ENCODE measurements at regions not wholly inside any gene's neighbourhood (a gene's known extent, or its start where the extent isn't known, plus 50 kb on each side); places are given as distances from the start of the nearest gene placed in this dataset.
"Not testable (repeated sequence)": the region's sequence is repeated elsewhere in the genome, so short reads cannot be mapped to it uniquely, and the experiment has no call there.

DNA sequence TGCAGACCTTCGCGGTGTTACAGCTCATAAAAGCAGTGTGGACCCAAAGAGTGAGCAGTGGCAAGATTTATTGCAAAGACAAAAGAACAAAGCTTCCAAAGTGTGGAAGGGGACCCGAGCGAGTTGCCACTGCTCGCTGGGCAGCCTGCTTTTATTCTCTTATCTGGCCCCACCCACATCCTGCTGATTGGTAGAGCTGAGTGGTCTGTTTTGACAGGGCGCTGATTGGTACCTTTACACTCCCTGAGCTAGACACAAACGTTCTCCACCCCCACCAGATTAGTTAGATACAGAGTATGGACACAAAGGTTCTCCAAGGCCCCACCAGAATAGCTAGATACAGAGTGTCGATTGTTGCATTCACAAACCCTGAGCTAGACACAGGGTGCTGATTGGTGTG lies 156.2 kb upstream of the GIMD1 start:
- not testable (repeated sequence) for DNase-seq (ENCODE audit: low spot score)

GRCh38 chr4:106522839-106523238 lies 154.3 kb upstream of the GIMD1 start:
- DNase-seq (ENCODE audit: low spot score), result no peak

DNA sequence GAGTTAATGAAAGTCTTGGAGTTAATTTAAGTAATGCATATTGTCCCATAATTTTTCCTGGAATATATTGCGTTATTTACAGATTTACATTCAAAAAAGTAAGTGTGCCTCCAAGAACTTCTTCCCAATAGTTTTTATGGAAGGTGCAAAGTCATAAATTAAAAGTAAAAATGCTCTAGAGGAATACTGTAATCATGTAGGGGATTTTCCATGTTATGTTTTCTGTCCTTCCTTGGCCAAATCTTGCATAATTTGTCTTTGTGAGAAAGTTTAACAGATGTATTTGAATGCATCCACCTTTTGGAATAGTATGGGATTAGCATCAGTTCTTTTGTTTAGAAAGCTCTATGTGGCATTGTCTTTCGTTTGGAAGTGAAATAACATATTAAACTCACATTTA lies 144.1 kb upstream of the GIMD1 start:
- no peak for DNase-seq (ENCODE audit: low spot score)

GRCh38 chr4:106507440-106507839 lies 138.9 kb upstream of the GIMD1 start:
- DNase-seq (ENCODE audit: low spot score), result no peak

DNA sequence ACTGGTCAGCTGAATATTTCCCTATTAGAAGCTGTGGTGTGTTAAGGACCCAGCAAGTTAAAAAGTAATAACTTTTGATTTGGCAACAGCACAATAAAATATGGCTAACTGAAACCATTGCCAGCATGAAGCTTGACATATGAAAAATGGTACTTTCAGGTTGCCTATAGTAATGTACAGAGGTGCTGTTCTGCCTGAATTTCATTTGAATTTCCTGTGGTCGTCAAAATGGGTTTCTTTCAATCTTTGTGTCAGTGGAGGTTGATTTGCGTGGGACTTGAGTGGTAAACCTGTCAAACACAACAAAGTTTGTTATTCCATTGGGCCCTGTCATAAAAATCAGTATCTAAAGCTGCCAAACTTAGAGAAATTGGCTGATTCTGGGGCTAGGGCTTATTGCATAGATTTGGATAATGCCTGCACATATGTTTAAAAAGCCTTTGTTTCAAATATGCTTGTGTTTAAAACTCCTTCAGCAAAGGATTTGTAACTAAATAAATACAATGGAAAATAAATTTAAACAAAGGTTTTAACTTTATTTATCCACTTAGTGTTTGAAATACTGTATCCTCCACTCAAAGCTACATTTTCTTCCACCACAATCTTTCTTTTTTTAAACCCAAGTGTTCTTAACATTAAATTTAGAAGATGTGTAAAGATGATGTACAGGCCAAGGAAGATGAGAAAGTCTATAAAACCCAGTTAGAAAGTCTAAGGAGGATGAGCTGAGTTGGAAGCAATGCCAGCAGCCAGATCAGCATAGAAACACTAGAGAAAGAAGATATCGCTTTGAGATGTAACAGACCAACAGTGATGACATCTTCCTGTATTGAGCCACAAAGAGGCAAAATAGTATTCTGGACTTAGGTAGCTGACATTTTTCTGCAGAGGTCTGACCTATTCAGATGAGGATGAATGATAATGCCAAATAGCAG lies 134.8 kb upstream of the GIMD1 start:
- DNase-seq (ENCODE audit: low spot score), result no peak

- DNase-seq (ENCODE audit: low spot score), result peak; percentile 50
Measured at GRCh38 chr4:106502106-106502699, 133.6 kb upstream of the GIMD1 start.

GRCh38 chr4:106497271-106497670 lies 128.7 kb upstream of the GIMD1 start:
- no peak for DNase-seq (ENCODE audit: low spot score)

DNA sequence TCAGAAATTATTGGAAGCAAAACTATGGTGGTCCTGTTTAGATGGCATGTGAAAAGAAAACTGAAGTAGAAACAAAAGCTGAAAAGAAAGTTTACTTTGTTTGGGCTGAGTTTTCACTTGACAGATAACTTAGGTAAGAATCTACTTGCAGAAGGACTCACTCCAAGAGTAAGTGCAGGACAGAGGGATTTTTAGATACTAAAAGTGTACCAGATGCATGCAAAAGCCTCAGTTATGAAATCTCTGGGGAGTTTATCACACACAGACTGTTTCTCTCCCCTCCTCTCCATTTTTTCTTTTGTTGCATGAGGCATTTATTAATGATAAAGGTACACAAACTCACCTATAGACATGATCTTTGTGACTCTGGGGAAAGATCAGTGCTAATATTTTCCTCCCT lies 127.5 kb upstream of the GIMD1 start:
- no peak for DNase-seq (ENCODE audit: low spot score)

DNA sequence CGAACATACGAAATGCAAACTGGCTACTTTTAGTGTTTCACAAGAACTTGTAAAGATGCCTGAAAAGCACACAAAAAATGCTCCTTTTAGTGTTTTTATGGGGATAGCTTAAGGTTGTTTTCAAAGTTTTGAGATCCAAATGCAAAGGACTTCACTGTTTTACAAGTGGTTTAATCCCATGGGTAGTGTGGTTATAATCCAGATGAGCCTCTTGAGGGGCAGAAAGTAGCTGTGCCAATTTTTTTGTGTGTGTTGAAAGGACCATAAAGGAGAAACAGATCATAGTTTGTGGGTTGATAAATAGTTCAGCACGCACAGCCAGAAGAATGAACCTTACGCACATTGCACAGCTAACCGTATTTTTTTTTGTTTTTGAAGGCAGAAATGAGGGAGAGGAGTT lies 126.9 kb upstream of the GIMD1 start:
- no peak for DNase-seq (ENCODE audit: low spot score)

- no peak for DNase-seq (ENCODE audit: low spot score)
Measured at GRCh38 chr4:106494066-106494465, 125.5 kb upstream of the GIMD1 start.

GRCh38 chr4:106493086-106493485 lies 124.5 kb upstream of the GIMD1 start:
- DNase-seq (ENCODE audit: low spot score), result no peak

- DNase-seq (ENCODE audit: low spot score), result no peak
Measured at GRCh38 chr4:106486533-106486932, 118.0 kb upstream of the GIMD1 start.

- no peak for DNase-seq (ENCODE audit: low spot score)
Measured at GRCh38 chr4:106481801-106482200, 113.2 kb upstream of the GIMD1 start.

- DNase-seq (ENCODE audit: low spot score), result no peak
Measured at GRCh38 chr4:106478152-106478551, 109.6 kb upstream of the GIMD1 start.

DNA sequence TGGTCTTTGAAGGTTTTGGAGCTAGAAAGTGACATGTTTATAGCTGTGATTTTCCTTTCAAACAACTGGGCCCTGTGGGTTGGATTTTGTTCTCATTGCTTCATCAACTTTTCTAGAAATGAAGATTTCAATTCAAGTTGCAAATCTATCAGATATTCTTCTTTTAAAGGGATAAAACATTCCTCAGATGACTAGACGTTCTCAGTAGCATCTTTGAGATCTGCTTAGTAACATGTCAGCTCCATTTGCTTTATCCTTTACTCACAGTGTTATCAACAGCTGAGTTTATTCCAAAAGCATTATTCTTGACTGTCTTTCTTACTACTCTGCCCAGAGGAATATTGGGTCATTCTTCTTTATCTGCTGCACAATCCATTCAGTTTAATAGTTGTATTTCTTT lies 108.2 kb upstream of the GIMD1 start:
- no peak for DNase-seq (ENCODE audit: low spot score)

DNA sequence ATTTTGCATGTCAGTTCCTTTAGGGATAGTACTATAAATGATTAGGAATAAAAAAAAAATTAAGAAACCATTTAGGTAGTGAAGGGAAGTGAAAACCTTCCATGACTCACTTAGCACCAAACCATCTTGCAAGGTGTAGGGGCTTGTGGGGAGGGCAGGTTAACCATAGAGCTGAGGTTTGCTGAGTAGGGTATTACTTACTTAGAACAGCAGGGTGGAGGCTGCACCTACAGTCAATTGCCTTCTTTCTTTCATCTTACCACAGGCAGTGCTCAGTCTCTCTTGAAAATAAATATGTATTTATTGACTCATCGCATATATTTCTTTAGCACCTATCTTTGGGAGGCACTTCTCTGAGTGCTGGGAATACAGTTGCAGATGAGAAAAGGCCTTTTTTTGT lies 104.9 kb upstream of the GIMD1 start:
- DNase-seq (ENCODE audit: low spot score), result no peak

DNA sequence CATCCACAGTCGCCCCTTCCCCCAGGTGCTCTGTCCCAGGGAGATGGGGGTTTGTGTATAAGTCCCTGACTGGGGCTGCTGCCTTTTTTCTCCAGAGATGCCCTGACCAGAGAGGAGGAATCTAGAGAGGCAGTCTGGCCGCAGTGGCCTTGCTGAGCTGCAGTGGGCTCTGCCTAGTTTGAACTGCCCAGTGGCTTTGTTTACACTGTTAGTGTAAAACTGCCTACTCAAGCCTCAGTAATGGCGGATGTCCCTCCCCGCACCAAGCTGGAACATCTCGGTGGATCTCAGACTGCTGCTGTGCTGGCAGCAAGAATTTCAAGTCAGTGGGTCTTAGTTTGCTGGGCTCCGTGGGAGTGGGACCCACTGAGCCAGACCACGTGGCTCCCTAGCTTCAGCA lies 102.6 kb upstream of the GIMD1 start:
- no peak for DNase-seq (ENCODE audit: low spot score)

DNA sequence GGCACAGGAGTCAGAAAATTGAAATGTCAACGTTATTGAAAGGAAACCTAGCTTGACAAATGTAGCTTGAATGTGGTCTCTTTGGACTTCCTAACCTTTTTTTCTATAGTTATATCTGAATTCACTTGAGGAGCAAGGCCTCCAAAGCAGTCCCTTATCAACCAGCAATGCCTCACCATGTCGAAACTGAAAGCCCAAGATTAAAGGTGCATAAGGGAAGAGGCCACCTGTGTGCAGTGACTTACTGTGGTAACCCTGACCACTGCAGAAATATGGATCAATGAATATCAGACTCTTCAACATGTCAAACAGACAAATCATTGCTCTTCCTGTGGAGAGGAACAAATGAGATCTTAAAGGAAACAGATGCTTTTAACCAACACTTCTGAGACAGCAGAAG lies 95.0 kb upstream of the GIMD1 start:
- DNase-seq (ENCODE audit: low spot score), result no peak

GRCh38 chr4:106454581-106454980 lies 86.0 kb upstream of the GIMD1 start:
- no peak for DNase-seq (ENCODE audit: low spot score)

GRCh38 chr4:106454021-106454420 lies 85.4 kb upstream of the GIMD1 start:
- DNase-seq (ENCODE audit: low spot score), result no peak

DNA sequence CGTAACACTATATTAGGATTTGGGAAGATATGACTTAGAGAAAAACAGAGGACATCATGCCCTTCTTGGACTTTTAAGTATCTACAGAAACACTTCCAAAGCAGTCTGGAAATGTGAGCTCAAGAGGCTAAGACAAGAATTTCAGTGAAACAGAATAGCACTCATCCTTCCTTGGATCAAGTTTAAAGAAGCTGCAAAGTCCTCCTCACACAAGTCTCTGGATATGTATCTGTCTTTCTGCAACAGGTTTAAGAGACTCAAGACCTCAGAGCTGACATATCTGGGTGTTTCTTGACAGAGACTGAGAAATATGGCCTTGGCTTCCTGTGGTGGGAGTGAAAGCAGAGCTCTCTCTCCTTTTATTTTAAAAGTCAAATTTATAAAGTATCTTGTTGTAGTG lies 82.5 kb upstream of the GIMD1 start:
- no peak for DNase-seq (ENCODE audit: low spot score)

- DNase-seq (ENCODE audit: low spot score), result no peak
Measured at GRCh38 chr4:106450249-106450648, 81.7 kb upstream of the GIMD1 start.

DNA sequence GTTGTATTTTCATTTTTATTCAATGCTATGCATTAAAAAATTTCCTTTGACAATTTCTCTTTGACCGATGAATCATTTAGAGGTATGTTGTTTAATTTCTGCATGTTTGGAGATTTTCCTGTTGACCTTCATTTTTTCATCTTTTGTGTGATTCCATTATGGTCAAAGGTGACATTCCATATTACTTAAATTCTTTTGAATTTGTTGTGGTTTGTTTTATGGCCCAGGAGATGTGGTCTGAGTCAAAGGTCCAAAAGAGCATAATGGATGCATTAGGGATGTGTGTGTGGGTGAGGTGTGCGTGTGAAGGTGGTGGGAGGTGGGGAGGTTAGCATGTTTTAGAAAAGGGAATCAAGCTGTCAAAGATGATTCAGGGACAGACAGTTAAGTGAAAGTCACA lies 76.0 kb upstream of the GIMD1 start:
- no peak for DNase-seq (ENCODE audit: low spot score)

DNA sequence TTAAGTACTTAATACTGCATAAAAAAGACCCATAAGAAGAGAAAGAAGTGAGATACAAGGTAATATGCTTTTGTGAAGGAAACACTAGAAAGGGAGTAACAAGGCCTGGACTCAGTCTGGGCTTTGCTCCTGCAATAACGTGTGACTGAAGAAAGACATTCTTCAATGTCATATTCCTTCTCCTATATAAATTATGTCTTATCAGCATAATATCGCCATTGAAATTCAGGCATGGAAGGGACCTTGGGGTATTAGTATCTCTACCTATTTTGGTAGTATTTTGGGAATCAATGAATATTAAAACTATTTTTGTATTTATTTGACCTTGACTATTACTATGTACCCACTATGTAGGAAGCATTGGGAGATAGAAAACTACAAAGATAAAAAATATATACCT lies 62.2 kb upstream of the GIMD1 start:
- no peak for DNase-seq (ENCODE audit: low spot score)

All from cerebellar cortex (tissue), 1 donor.